CD14-positive monocyte (primary cell): ENCODE measurements at regions not wholly inside any gene's neighbourhood (a gene's known extent, or its start where the extent isn't known, plus 50 kb on each side); places are given as distances from the start of the nearest gene placed in this dataset.

ENCODE experiments used
- DNase-seq, 3 donors: peaks; one replicate each; pipeline ENCODE4 v3.0.0-alpha.2; 2011 to 2022
- H2AFZ ChIP-seq: 2 replicates; pipeline ENCODE4 v1.6.0; 2012; ENCODE audit warnings: mild to moderate bottlenecking, low read depth, low read length, inconsistent platforms; ENCODE audit not compliant: insufficient read depth, poor library complexity, severe bottlenecking
- H3K27ac ChIP-seq, 2 donors: 1 replicate in 1 of 2; 2 replicates in 1 of 2; pipeline ENCODE4 v1.5.1; 2012 to 2013; ENCODE audit warnings: low read length in 2 of 2, control low read depth in 1 of 2, inconsistent platforms in 1 of 2, low read depth in 1 of 2, mild to moderate bottlenecking in 1 of 2
- H3K27me3 ChIP-seq, 2 donors: one replicate each; pipeline versions ENCODE4 v1.6.0 to v1.6.1; 2011 to 2013; ENCODE audit warnings: low read length in 2 of 2; ENCODE audit not compliant: control insufficient read depth in 2 of 2, insufficient read depth in 2 of 2
- H3K36me3 ChIP-seq, 2 donors: replicated peaks in 1 of 2; 1 replicate in 1 of 2; 2 replicates in 1 of 2; pipeline versions ENCODE4 v1.5.1 to v1.6.1; 2012 to 2013; ENCODE audit warnings: low read length in 2 of 2, control low read depth in 1 of 2, inconsistent platforms in 1 of 2, mild to moderate bottlenecking in 1 of 2; ENCODE audit not compliant: insufficient read depth in 2 of 2, control insufficient read depth in 1 of 2
- H3K4me1 ChIP-seq, 2 donors: 1 replicate in 1 of 2; 2 replicates in 1 of 2; pipeline versions ENCODE4 v1.5.1 to v1.6.1; 2012 to 2013; ENCODE audit warnings: low read length in 2 of 2, control low read depth in 1 of 2, inconsistent platforms in 1 of 2, mild to moderate bottlenecking in 1 of 2, moderate library complexity in 1 of 2; ENCODE audit not compliant: insufficient read depth in 2 of 2, control insufficient read depth in 1 of 2
- H3K4me2 ChIP-seq: replicated peaks from 2 replicates; pipeline ENCODE3; 2012; ENCODE audit warnings: low read length, moderate library complexity, mild to moderate bottlenecking; ENCODE audit not compliant: poor library complexity, severe bottlenecking; ENCODE audit errors: extremely low read depth
- H3K4me3 ChIP-seq, 3 experiments: fragments of 200-600 bp in 1 of 3; sonication (generic) in 1 of 3; replicated peaks in 1 of 3; 1 replicate in 2 of 3; 2 replicates in 1 of 3; pipeline ENCODE4 v1.5.1; 2011 to 2013; ENCODE audit warnings: low read length in 3 of 3, mild to moderate bottlenecking in 3 of 3, control low read depth in 2 of 3, low read depth in 2 of 3, inconsistent platforms in 1 of 3, moderate library complexity in 1 of 3
- H3K79me2 ChIP-seq: 2 replicates; pipeline ENCODE4 v1.6.0; 2012; ENCODE audit warnings: mild to moderate bottlenecking, control low read depth, inconsistent platforms, low read length, moderate library complexity; ENCODE audit not compliant: insufficient read depth
- H3K9ac ChIP-seq: 2 replicates; pipeline ENCODE4 v1.6.0; 2017; ENCODE audit warnings: low read length, mild to moderate bottlenecking; ENCODE audit not compliant: insufficient read depth, poor library complexity, severe bottlenecking
- H3K9me3 ChIP-seq, 2 donors: replicated peaks in 1 of 2; 1 replicate in 1 of 2; 2 replicates in 1 of 2; pipeline versions ENCODE4 v1.5.1 to v1.6.1; 2012 to 2013; ENCODE audit warnings: low read length in 2 of 2, control low read depth in 1 of 2; ENCODE audit not compliant: control insufficient read depth in 1 of 2, insufficient read depth in 1 of 2
- H4K20me1 ChIP-seq: 2 replicates; pipeline ENCODE4 v1.6.0; 2012; ENCODE audit warnings: mild to moderate bottlenecking, low read length, control low read depth, moderate library complexity; ENCODE audit not compliant: insufficient read depth
- H3K27ac Mint-ChIP-seq, 7 donors: one replicate each; pipeline ENCODE4 v1.8.0; 2020; ENCODE audit warnings: mild to moderate bottlenecking in 7 of 7, mixed read lengths in 7 of 7, moderate library complexity in 6 of 7, inconsistent platforms in 2 of 7
- H3K27me3 Mint-ChIP-seq, 3 donors: one replicate each; pipeline ENCODE4 v1.8.0; 2021 to 2022; ENCODE audit warnings: low read depth in 3 of 3, mild to moderate bottlenecking in 3 of 3, mixed read lengths in 3 of 3, moderate library complexity in 3 of 3, inconsistent platforms in 1 of 3
- H3K36me3 Mint-ChIP-seq, 2 donors: one replicate each; pipeline ENCODE4 v1.8.0; 2020; ENCODE audit warnings: mixed read lengths in 2 of 2, inconsistent platforms in 1 of 2, mild to moderate bottlenecking in 1 of 2
- H3K4me1 Mint-ChIP-seq: one replicate; pipeline ENCODE4 v1.8.0; 2020; ENCODE audit warnings: mild to moderate bottlenecking, mixed read lengths
- H3K4me3 Mint-ChIP-seq, 2 donors: one replicate each; pipeline ENCODE4 v1.8.0; 2020; ENCODE audit warnings: mild to moderate bottlenecking in 2 of 2, mixed read lengths in 2 of 2, moderate library complexity in 1 of 2
- H3K9me3 Mint-ChIP-seq, 7 donors: one replicate each; pipeline ENCODE4 v1.8.0; 2020 to 2022; ENCODE audit warnings: mixed read lengths in 7 of 7, mild to moderate bottlenecking in 6 of 7, moderate library complexity in 6 of 7, inconsistent platforms in 2 of 7
- WGBS: methylation state at CpG from one replicate; pipeline ENCODE4 v1.1.5; 2013; ENCODE audit warnings: missing lambda C conversion rate; ENCODE audit not compliant: insufficient coverage; 5-methylcytosine and 5-hydroxymethylcytosine counted together
- intact Hi-C, 2 donors: fragments of 100-400 bp; cut with micrococcal nuclease; formaldehyde crosslinking; loops; one replicate each; pipeline versions ENCODE4 v1.15.0 to v1.15.1; 2023
- TF ChIP-seq, protein P1 (sequence below): fragments of 200-600 bp; IDR thresholded peaks from one replicate; pipeline ENCODE4 v1.8.0; 2022; ENCODE audit warnings: antibody characterized with exemption, mild to moderate bottlenecking

- Histone ChIP-seq H3K36me3 (no peaks in the 10 kb centered on the region), H4K20me1 (no peaks in the 10 kb centered on the region), H2AFZ (no peak overlapping the region), H3K9me3 (peaks cover 2 to 13% of the 10 kb centered on the region in 2 donors), H3K9ac (no peak overlapping the region), H3K4me3 (no peak overlapping the region), H3K4me1 (no peaks in the 10 kb centered on the region), H3K27ac (no peak overlapping the region), H3K4me2 (no peak overlapping the region), H3K27me3 (no peaks in the 10 kb centered on the region), H3K79me2 (no peaks in the 10 kb centered on the region)
- Mint-ChIP-seq H3K4me1 (no peaks in the 10 kb centered on the region), H3K27ac (no peak overlapping the region), H3K9me3 (peaks cover 2 to 4% (median 3%) of the 10 kb centered on the region in 7 donors), H3K4me3 (no peak overlapping the region), H3K36me3 (no peaks in the 10 kb centered on the region), H3K27me3 (no peaks in the 10 kb centered on the region)
- no peak for DNase-seq
- 79% methylated on average over 5 of the region's 5 CpGs for WGBS
- intact Hi-C loops, result no loop called here
- TF ChIP-seq, protein P1, sequence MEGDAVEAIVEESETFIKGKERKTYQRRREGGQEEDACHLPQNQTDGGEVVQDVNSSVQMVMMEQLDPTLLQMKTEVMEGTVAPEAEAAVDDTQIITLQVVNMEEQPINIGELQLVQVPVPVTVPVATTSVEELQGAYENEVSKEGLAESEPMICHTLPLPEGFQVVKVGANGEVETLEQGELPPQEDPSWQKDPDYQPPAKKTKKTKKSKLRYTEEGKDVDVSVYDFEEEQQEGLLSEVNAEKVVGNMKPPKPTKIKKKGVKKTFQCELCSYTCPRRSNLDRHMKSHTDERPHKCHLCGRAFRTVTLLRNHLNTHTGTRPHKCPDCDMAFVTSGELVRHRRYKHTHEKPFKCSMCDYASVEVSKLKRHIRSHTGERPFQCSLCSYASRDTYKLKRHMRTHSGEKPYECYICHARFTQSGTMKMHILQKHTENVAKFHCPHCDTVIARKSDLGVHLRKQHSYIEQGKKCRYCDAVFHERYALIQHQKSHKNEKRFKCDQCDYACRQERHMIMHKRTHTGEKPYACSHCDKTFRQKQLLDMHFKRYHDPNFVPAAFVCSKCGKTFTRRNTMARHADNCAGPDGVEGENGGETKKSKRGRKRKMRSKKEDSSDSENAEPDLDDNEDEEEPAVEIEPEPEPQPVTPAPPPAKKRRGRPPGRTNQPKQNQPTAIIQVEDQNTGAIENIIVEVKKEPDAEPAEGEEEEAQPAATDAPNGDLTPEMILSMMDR, result no peak
Observed at GRCh38 chr13:108031865-108032264, 183.5 kb downstream of the LIG4 start.

DNA sequence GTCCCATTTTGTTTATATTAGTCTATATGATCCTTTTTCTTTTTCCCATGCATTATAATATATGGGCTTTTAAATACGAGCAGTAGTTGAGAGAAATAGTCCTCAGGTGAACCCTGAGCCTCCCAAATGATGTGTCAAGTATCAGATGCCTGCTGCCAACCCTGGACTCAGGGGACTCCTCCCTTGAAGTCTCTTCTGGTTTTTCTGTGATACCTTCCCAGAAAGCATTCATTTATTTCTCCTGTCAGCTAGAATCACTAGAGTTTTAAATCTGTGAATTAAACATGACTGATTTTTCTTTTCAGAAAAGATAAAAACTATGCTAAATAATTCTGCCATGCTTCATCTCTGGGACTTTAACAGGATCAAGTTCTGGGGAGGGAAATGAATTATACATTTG, 184.6 kb downstream of the LIG4 start:
- Histone ChIP-seq H3K79me2 (no peaks in the 10 kb centered on the region), H3K4me3 (no peak overlapping the region), H3K36me3 (no peaks in the 10 kb centered on the region), H4K20me1 (no peaks in the 10 kb centered on the region), H3K9ac (no peak overlapping the region), H3K4me1 (no peaks in the 10 kb centered on the region), H3K9me3 (peaks cover 2 to 13% of the 10 kb centered on the region in 2 donors), H2AFZ (no peak overlapping the region), H3K4me2 (no peak overlapping the region), H3K27ac (no peak overlapping the region), H3K27me3 (no peaks in the 10 kb centered on the region)
- no peaks in the 10 kb centered on the region for H3K27me3 Mint-ChIP-seq
- no peak overlapping the region for H3K27ac Mint-ChIP-seq
- TF ChIP-seq, protein P1, result no peak
- no CpG with 5 or more reads among the region's 1 CpG for WGBS
- H3K4me1 Mint-ChIP-seq, result no peaks in the 10 kb centered on the region
- DNase-seq, result no peak
- intact Hi-C loops, result no loop called here
- H3K36me3 Mint-ChIP-seq, result no peaks in the 10 kb centered on the region
- H3K4me3 Mint-ChIP-seq, result no peak overlapping the region
- peaks cover 0 to 4% (median 2%) of the 10 kb centered on the region in 7 donors for H3K9me3 Mint-ChIP-seq
